ENCODE measurements at regions not wholly inside any gene's neighbourhood (a gene's known extent, or its start where the extent isn't known, plus 50 kb on each side); places are given as distances from the start of the nearest gene placed in this dataset.
"Not testable (repeated sequence)": the region's sequence is repeated elsewhere in the genome, so short reads cannot be mapped to it uniquely, and the experiment has no call there.

DNA sequence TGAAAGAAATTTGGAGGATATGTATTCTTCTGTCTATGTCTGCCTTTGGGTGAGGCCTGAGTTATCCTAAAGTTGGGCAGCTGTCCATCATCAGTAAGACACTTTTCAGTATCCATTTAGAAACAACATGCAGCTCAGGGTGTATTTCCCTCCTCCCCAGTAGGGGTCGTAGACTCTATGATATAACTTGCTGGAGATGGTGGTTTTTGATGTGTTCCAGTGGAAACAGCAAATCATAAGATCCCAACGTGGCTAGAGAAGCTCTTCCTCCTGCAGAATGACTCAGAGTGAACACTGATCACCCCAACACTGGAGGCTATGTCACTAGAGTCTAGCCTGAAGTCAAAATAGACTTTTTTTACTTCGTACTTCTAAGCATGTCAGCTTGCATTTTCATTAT lies 331.6 kb upstream of the STXBP6 start:
- DNase-seq (ENCODE audit: insufficient read length): no peak
- TF ChIP-seq POLR2A (IDR thresholded peaks at IDR 0.05; ENCODE audit: low read depth, low read length): no peak
- TF ChIP-seq POLR2AphosphoS5 (IDR thresholded peaks at IDR 0.05; ENCODE audit: low read depth, low read length): no peak
- no peak for TF ChIP-seq TAF1 (IDR thresholded peaks at IDR 0.05; ENCODE audit: borderline replicate concordance, low read depth, low read length)
- FAIRE-seq: no peak

DNA sequence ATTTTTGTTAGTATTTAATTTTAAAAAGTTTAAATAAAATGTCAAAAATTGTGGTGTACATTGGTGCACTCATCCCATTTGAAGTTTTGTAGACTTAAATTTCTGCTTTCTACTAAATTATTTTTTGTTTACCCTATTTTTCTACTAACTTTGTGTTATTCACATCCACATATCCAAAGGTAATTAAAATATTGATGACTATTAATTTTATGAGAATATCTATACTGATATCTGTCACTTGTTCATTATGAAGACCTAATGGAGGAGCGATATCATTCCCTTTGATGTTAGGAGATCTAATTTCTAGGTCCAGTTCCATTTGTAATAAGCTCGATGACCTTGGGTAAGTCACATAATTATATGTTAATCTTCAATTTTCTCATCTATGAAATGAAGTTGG lies 325.7 kb upstream of the STXBP6 start:
- TF ChIP-seq TAF1 (IDR thresholded peaks at IDR 0.05; ENCODE audit: borderline replicate concordance, low read depth, low read length): no peak
- TF ChIP-seq POLR2A (IDR thresholded peaks at IDR 0.05; ENCODE audit: low read depth, low read length): no peak
- TF ChIP-seq POLR2AphosphoS5 (IDR thresholded peaks at IDR 0.05; ENCODE audit: low read depth, low read length): no peak
- FAIRE-seq (no peak), DNase-seq (ENCODE audit: insufficient read length) (no peak)

DNA sequence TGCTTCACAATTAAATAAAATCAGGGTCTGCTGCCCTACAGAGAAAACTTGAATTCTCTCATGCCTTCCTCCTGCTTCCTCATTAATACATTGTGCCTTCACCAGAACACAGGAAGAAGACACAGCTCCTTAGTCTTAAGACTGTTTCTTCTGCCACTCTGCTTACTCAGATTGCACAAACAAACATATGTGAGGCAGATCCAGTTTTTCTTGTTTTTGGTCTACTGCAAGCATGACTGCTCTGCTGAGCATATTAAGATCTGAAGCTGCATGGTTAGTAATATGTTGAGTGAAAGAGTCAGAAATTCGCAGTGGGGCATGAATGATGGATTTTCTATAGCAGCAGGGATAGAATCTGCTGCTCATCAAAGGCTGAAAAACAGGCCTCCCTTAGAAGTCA lies 321.1 kb upstream of the STXBP6 start:
- DNase-seq (ENCODE audit: insufficient read length): no peak
- TF ChIP-seq TAF1 (IDR thresholded peaks at IDR 0.05; ENCODE audit: borderline replicate concordance, low read depth, low read length) (no peak), POLR2A (IDR thresholded peaks at IDR 0.05; ENCODE audit: low read depth, low read length) (no peak), POLR2AphosphoS5 (IDR thresholded peaks at IDR 0.05; ENCODE audit: low read depth, low read length) (no peak)
- no peak for FAIRE-seq

DNA sequence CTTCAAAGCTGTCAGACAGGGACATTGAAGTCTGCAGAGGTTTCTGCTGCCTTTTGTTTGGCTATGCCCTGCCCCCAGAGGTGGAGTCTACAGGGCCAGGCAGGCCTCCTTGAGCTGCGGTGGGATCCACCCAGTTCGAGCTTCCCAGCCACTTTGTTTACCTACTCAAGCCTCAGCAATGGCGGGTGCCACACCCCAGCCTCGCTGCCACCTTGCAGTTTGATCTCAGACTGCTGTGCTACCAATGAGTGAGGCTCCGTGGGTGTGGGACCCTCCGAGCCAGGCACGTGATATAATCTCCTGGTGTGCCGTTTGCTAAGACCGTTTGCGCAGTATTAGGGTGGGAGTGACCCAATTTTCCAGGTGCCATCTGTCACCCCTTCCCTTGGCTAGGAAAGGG lies 320.1 kb upstream of the STXBP6 start:
- FAIRE-seq: not testable (repeated sequence)

DNA sequence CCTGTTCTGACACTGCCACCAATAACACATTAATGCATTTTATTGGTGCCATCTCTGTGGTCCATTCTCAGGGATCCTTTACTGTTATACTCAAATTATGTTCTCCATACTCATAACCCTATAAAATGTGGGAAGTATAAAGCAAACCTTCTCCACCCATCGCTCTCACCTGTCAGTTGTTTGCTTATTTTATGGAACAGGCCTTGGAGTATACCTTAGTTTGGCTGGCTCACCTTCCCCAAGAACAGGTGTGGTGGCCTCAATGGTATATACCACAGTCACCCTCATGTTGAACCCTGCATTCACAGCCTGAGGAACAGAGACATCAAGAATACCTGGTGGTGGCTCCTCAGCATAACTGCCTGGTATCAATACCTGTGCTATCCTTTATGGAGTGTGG lies 308.4 kb upstream of the STXBP6 start:
- FAIRE-seq: no peak
- DNase-seq (ENCODE audit: insufficient read length): no peak
- TF ChIP-seq POLR2AphosphoS5 (IDR thresholded peaks at IDR 0.05; ENCODE audit: low read depth, low read length) (no peak), TAF1 (IDR thresholded peaks at IDR 0.05; ENCODE audit: borderline replicate concordance, low read depth, low read length) (no peak), POLR2A (IDR thresholded peaks at IDR 0.05; ENCODE audit: low read depth, low read length) (no peak)

More for the DNA sequence above, 320.1 kb upstream of the STXBP6 start:
- not testable (repeated sequence) for DNase-seq (ENCODE audit: insufficient read length)

DNA sequence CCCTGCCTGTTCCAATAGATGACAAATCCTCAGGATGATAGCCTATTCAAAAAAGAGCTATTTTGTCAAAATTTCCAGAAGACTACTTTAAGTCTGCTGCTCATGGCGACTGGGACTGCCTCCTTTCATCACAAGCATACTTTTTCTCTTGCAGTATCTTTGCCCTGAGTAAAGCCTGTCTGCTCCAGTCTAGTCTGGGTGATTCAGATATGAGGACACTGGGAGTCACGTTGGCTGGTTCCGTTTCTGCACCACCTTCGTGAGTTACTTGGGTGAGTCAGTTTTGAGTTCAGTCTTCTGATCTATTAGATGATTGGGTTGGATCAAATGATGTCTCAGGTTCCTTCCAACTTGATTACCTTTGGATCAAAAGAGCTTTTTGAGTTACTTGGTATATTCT lies 301.3 kb upstream of the STXBP6 start:
- DNase-seq (ENCODE audit: insufficient read length): no peak
- no peak for FAIRE-seq
- TF ChIP-seq POLR2AphosphoS5 (IDR thresholded peaks at IDR 0.05; ENCODE audit: low read depth, low read length): no peak
- TF ChIP-seq POLR2A (IDR thresholded peaks at IDR 0.05; ENCODE audit: low read depth, low read length): no peak
- TF ChIP-seq TAF1 (IDR thresholded peaks at IDR 0.05; ENCODE audit: borderline replicate concordance, low read depth, low read length): no peak

DNA sequence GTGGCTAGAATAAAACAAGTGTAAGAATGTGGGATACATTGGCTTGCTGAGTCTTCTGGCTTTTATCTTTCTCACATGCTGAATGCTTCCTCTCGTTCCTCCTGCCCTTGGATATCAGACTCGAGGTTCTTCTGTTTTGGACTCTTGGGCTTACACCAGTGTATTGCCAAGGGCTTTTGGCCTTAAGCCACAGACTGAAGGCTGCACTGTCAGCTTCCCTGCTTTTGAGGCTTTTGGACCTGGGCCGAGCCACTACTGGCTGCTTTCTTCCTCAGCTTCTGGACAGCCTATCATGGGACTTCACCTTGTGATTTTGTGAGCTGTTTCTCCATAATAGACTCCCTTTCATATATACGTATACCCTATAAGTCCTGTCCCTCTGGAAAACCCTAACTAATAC lies 300.9 kb upstream of the STXBP6 start:
- TF ChIP-seq TAF1 (IDR thresholded peaks at IDR 0.05; ENCODE audit: borderline replicate concordance, low read depth, low read length) (no peak), POLR2A (IDR thresholded peaks at IDR 0.05; ENCODE audit: low read depth, low read length) (no peak), POLR2AphosphoS5 (IDR thresholded peaks at IDR 0.05; ENCODE audit: low read depth, low read length) (no peak)
- no peak for FAIRE-seq
- DNase-seq (ENCODE audit: insufficient read length): no peak

DNA sequence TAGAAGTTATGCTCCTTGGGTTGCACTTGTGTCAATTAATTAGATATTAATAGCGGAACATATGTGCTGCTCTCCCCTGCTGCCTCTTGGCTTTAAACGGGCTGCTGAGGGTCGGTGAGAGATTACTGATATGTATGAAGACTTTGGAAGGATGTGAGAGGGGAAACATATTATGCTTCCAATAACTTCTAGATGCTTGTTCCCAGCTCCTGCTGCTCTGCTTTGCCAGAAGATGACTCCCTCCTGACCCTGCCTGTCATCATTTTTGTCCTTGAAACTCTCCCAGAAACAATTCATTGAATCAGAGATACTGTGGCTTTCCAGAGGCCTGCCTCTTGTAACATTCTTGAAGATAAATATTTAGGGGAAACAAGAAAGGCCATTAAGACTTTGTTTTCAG lies 300.1 kb upstream of the STXBP6 start:
- no peak for FAIRE-seq
- DNase-seq (ENCODE audit: insufficient read length): no peak
- TF ChIP-seq POLR2A (IDR thresholded peaks at IDR 0.05; ENCODE audit: low read depth, low read length) (no peak), TAF1 (IDR thresholded peaks at IDR 0.05; ENCODE audit: borderline replicate concordance, low read depth, low read length) (no peak), POLR2AphosphoS5 (IDR thresholded peaks at IDR 0.05; ENCODE audit: low read depth, low read length) (no peak)

DNA sequence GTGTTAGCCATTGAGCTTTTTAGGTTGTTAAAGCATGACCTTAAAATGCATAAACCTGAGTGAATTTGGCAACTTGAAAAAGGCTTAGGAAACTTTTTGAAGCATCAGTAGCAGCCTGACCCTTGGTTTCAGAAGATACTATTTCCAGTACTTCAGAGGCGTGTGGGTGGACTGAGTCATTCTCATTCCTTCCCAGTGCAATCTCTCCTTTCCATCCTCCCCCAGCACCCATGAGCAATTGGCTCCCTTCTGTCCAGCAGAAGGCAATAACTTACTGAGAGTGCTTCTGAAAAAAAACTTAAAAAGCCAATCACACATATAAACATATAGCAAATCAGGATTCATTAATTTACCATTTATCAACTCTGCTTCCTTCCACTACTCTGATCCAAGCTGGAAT lies 299.3 kb upstream of the STXBP6 start:
- FAIRE-seq (no peak), DNase-seq (ENCODE audit: insufficient read length) (no peak)
- TF ChIP-seq TAF1 (IDR thresholded peaks at IDR 0.05; ENCODE audit: borderline replicate concordance, low read depth, low read length) (no peak), POLR2AphosphoS5 (IDR thresholded peaks at IDR 0.05; ENCODE audit: low read depth, low read length) (no peak), POLR2A (IDR thresholded peaks at IDR 0.05; ENCODE audit: low read depth, low read length) (no peak)

DNA sequence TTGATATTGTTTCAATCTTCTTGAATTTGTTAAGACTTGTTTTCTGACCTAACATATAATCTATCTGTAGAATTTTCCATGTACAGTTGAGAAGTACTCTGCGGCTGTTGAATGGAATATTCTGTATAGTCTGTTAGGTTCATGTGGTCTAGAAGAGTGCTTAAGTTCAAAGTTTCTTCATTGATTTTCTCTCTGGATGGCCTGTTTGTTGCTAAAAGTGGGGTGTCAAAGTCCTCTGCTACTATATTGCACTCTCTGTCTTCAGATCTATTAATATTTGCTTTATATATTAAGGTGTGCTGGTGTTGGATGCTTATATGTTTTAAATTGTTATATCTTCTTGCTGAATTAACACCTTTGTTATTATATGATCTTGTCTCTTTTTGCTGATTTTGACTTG lies 290.9 kb upstream of the STXBP6 start:
- TF ChIP-seq POLR2A (IDR thresholded peaks at IDR 0.05; ENCODE audit: low read depth, low read length): no peak
- no peak for TF ChIP-seq TAF1 (IDR thresholded peaks at IDR 0.05; ENCODE audit: borderline replicate concordance, low read depth, low read length)
- no peak for TF ChIP-seq POLR2AphosphoS5 (IDR thresholded peaks at IDR 0.05; ENCODE audit: low read depth, low read length)
- DNase-seq (ENCODE audit: insufficient read length) (no peak), FAIRE-seq (no peak)

DNA sequence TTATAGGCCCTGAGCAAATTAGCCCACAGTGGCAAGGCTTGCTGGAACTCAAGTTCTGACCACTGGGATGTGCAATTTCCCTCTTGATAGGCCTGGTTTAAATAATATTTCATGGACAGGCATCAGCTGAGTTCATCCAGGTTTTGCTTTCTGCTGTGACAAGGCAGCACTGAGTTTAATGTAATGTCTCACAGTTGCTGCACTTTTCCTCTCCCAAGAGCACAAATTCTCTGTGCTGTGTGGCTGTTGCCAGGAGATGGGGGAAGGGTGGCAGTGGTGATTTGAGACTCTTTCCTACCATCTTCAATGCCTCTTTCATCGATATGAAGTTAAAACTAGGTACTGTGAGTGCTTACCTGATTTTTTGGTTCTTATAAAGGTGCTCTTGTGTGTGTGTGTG lies 272.8 kb upstream of the STXBP6 start:
- FAIRE-seq (no peak), DNase-seq (ENCODE audit: insufficient read length) (no peak)
- no peak for TF ChIP-seq POLR2AphosphoS5 (IDR thresholded peaks at IDR 0.05; ENCODE audit: low read depth, low read length)
- TF ChIP-seq POLR2A (IDR thresholded peaks at IDR 0.05; ENCODE audit: low read depth, low read length): no peak
- no peak for TF ChIP-seq TAF1 (IDR thresholded peaks at IDR 0.05; ENCODE audit: borderline replicate concordance, low read depth, low read length)

DNA sequence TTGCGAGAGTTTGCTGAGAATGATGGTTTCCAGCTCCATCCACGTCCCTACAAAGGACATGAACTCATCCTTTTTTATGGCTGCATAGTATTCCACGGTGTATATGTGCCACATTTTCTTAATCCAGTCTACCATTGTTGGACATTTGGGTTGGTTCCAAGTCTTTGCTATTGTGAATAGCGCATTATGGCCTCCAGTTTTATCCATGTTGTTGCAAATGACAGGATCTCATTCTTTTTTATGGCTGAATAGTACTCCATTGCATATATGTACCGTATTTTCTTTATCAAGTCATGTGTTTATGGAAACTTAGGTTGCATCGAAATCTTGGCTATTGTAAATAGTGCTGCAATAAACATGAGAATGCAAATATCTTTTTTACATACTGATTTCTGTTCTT lies 266.1 kb upstream of the STXBP6 start:
- not testable (repeated sequence) for DNase-seq (ENCODE audit: insufficient read length); FAIRE-seq

DNA sequence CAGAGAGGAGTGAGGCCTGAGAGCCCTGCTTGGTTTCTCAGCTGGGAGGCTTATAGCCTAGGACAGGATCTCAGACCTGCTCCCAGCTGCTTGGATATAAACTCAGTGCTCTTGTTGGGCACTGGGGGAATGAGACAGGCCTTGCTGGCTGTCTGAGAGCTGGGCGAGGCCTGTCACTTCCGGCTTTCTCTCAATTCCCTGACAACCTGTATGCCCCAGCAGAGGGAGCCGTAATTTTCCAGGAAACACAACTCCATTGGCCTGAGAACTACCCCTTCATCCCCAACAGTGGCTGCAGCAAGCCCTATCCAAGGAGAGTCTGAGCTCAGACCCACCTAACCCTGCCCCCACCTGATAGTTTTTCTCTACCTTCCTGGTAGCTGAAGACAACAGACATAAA lies 258.3 kb upstream of the STXBP6 start:
- FAIRE-seq: no peak
- no peak for DNase-seq (ENCODE audit: insufficient read length)
- no peak for TF ChIP-seq POLR2A (IDR thresholded peaks at IDR 0.05; ENCODE audit: low read depth, low read length)
- TF ChIP-seq POLR2AphosphoS5 (IDR thresholded peaks at IDR 0.05; ENCODE audit: low read depth, low read length): no peak
- TF ChIP-seq TAF1 (IDR thresholded peaks at IDR 0.05; ENCODE audit: borderline replicate concordance, low read depth, low read length): no peak

Measured in GM12892 (cell line).